HG03280 (cell line): ENCODE measurements at regions not wholly inside any gene's neighbourhood (a gene's known extent, or its start where the extent isn't known, plus 50 kb on each side); places are given as distances from the start of the nearest gene placed in this dataset.

ENCODE experiments used
- ATAC-seq: cut with Tn5 transposase; IDR thresholded peaks from one replicate; pipeline ENCODE4 v1.9.1; 2021; ENCODE audit warnings: mild to moderate bottlenecking, moderate library complexity; ENCODE audit not compliant: unreplicated experiment

- no peak for ATAC-seq
Observed at GRCh38 chr15:36495456-36495991, 83.9 kb upstream of the CDIN1 start.

DNA sequence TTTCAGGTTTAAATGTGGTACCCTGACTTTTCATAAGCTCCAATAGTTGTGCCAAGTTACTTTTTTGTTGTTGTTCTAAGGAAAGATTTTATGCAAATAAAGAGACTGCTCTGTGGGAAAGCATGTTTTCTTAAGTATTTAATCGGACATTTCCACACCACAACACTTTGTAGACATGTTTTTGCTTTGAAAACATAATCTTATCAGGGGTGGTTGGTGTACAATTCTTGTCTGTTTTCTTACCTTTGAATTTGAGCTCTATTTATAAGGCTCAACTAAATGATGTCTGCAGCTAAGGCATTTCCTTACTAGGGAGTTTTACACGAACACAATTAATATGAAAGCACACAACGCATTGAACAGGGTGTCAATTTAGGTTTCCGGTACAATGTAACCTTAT lies 81.5 kb upstream of the CDIN1 start:
- ATAC-seq, result no peak

DNA sequence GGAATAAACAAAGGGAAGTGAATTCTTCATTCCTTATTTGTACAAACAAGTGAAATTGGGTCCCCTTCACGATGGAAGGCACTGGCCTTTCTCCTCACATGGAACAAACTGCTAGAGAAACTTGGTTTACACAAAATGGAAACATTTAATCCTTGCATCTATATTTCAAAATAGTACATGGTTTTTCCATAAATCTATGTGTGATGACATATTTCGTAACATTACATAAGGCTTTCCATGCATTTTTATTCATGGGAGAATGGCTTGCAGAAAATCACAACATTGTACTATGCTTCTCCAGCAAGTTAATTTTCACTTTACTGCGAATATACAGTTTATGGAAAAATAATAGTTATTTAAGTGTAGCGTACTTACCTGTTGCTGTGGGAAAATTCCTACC lies 81.0 kb upstream of the CDIN1 start:
- ATAC-seq, result no peak

- no peak for ATAC-seq
Observed at GRCh38 chr15:36498916-36499315, 80.5 kb upstream of the CDIN1 start.

GRCh38 chr15:36499412-36500389 lies 79.7 kb upstream of the CDIN1 start:
- no peak for ATAC-seq

GRCh38 chr15:36501063-36501678 lies 78.3 kb upstream of the CDIN1 start:
- ATAC-seq, result peak; percentile 77

DNA sequence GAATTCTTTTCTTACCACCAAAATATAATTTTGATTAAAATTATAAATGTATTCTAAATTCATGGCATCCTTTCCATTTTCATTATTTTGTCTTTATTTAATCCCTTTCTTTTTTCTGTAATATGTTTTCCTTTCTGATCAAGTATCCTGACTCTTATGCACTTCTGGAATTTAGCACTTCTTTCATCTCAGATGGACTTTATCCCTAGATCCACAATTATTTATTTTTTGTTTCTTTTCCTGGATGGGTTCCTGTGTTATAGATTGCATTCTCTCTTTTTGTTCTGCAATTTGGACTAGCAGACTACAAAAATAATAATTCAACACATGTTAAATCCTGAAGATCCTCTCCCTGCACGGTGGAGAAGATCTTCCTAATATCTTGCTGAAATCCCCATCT lies 76.9 kb upstream of the CDIN1 start:
- ATAC-seq, result no peak

GRCh38 chr15:36506733-36507356 lies 72.6 kb upstream of the CDIN1 start:
- no peak for ATAC-seq

DNA sequence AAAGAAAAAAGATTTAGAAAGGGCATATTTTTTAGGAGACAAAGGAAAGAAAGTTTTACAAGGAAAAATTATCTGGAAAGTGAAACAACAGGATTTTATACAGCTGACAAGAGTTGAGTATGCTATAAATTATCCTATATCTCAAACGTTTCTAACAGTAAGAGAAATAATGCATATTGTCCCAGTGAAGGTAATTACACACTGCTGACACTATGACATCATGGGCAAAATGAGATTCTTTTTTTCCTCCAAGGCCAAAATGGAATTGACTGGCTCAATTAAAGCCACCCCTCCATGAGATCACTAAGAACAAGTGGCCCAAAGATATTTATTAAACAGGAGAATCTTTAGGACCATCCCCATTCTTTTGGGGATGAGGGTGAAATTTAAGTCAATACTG lies 72.0 kb upstream of the CDIN1 start:
- no peak for ATAC-seq

DNA sequence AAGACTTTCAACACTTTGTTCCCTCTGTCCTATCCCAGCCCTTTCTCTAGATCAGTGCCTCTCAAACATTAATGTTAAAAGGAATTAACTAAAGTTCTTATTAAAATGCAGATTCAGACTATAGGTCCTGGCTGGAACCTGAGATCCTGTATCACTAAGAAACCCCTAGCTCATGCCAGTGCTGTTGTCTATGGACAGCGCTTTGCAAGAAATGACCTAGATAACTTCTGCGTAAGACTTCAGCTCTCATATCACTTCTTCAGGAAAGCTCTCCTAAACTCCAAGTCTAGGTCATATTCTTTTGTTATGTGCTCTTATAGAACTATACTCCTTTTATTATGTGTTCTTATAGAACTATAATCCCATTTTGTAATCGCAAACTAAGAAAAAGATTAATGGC lies 67.8 kb upstream of the CDIN1 start:
- ATAC-seq, result no peak

GRCh38 chr15:36517758-36518157 lies 61.7 kb upstream of the CDIN1 start:
- no peak for ATAC-seq

DNA sequence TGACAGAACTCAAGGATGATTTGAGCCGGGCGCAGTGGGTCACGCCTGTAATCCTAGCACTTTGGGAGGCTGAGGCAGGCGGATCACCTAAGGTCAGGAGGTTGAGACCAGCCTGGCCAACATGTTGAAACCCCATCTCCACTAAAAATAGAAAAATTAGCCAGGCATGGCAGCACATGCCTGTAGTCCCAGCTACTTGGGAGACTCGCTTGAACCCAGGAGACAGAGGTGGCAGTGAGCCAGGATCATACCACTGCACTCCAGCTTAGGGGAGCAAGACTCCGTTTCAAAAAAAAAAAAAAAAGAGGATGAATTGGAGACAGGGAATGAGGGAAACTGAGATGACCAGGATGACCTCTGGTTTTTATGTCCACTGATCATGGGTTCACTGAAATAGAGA lies 60.4 kb upstream of the CDIN1 start:
- no peak for ATAC-seq

DNA sequence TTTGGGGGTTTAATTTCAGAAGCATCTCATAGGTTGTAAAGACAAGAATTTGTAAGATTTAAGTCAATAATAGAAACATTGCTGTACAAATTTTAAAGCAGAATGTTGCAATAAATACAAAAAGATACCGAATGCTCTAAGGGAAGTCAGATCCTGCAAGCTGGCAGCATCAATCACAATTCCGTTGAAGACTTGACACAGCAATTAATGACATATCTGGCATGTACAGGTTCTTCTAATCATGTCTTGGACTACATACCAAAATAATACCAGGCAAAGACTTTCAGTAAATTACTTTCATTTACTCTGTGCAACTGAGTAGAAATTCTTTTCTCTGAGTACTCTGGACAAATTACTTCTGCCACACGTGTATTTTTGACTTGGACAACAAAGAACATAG lies 54.0 kb upstream of the CDIN1 start:
- no peak for ATAC-seq

- no peak for ATAC-seq
Observed at GRCh38 chr15:36527235-36528162, 51.9 kb upstream of the CDIN1 start.

GRCh38 chr15:36529296-36530011 lies 50.0 kb upstream of the CDIN1 start:
- ATAC-seq, result no peak
